Esophagus squamous epithelium (tissue), 4 donors: ENCODE measurements at regions not wholly inside any gene's neighbourhood (a gene's known extent, or its start where the extent isn't known, plus 50 kb on each side); places are given as distances from the start of the nearest gene placed in this dataset.

Experiments
- CTCF ChIP-seq, 6 experiments: fragments of 450-650 bp in 4 of 6; fragments of 200-600 bp in 2 of 6; sonication (generic) in 2 of 6; IDR thresholded peaks; one replicate each; pipeline ENCODE4 v1.5.1; 2016 to 2019; ENCODE audit warnings: antibody characterized with exemption in 6 of 6, mild to moderate bottlenecking in 4 of 6, moderate library complexity in 4 of 6
- POLR2A ChIP-seq, 4 donors: fragments of 450-650 bp; IDR thresholded peaks; one replicate each; pipeline ENCODE4 v1.6.1; 2017; ENCODE audit warnings: antibody characterized with exemption in 4 of 4, mild to moderate bottlenecking in 4 of 4, moderate library complexity in 3 of 4

- TF ChIP-seq CTCF (IDR thresholded peaks at IDR 0.05) (no peak), POLR2A (IDR thresholded peaks at IDR 0.05) (no peak)
These were observed 99.0 kb upstream of the PHF14 start for GRCh38 chr7:10874666-10875065.
